ENCODE measurements at regions not wholly inside any gene's neighbourhood (a gene's known extent, or its start where the extent isn't known, plus 50 kb on each side); places are given as distances from the start of the nearest gene placed in this dataset.
"Not testable (repeated sequence)": the region's sequence is repeated elsewhere in the genome, so short reads cannot be mapped to it uniquely, and the experiment has no call there.

DNA sequence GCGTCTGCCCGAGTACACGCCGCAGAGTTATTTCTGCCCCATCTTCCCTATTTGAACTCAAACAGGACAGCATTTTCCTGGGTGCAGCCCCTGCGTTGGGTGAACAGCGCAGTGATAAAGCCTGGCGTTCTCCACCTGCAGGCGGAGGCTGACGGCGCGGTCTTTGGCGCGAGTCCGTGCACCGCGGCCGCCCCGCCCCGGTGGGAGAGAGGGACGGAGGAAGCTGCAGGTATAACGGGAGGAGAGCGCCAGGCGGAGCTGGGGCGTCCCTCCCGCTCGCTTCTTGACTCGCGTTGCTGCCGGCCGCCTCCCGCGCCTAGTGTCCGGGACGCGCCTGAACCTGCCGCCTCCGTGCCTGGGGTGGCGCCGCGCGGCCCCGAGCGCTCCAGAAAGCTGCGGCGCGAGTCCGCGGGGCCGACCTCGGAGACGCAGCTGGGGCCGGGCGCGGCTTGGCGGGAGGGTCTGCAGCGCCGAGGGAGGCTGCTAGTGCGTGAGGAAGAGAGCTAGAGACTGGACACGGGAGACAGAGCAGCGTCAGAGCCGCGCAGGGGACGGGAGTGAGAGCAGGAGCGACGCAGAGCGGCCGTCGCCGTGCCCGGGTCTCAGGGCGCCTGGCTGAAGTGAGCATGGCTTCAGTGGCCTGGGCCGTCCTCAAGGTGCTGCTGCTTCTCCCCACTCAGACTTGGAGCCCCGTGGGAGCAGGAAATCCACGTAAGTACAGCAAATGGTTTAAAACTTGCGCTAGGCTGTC, 140.7 kb downstream of the SPATA31A7 start:
- FAIRE-seq; H3K27ac ChIP-seq (ENCODE audit: insufficient read depth, low read depth, low read length); H3K9me3 ChIP-seq (replicated peaks; ENCODE audit: control insufficient read depth, insufficient read depth, low read length); H3K9me1 ChIP-seq (replicated peaks; ENCODE audit: control insufficient read depth, extremely low read depth, insufficient read depth, low read length); H3K79me2 ChIP-seq (ENCODE audit: control insufficient read depth, insufficient read depth, low read length); H2AFZ ChIP-seq (ENCODE audit: low read depth, low read length); H3K27me3 ChIP-seq (ENCODE audit: control insufficient read depth in 2 of 2, insufficient read depth in 2 of 2, low read length in 2 of 2); DNase-seq (ENCODE audit: low read depth, low spot score); intact Hi-C loops (cut with micrococcal nuclease); dilution Hi-C loops (cut with MboI; ENCODE audit: extremely low pct_ligation_motif_present, low sequenced_read_pairs); H3K9ac ChIP-seq (replicated peaks; ENCODE audit: extremely low read depth, insufficient read depth, low read length); H3K4me2 ChIP-seq (ENCODE audit: insufficient read depth, low read length); H3K36me3 ChIP-seq (ENCODE audit: control insufficient read depth in 2 of 2, extremely low read depth in 1 of 2, insufficient read depth in 2 of 2, low read length in 2 of 2); CTCF ChIA-PET; BruUV-seq (replicated peaks); H4K20me1 ChIP-seq (replicated peaks; ENCODE audit: control insufficient read depth, extremely low read depth, insufficient read depth, low read length); POLR2A ChIA-PET; H3K4me1 ChIP-seq (ENCODE audit: control insufficient read depth, extremely low read depth, insufficient read depth, low read length): not testable (repeated sequence)
- H3K4me3 ChIP-seq (replicated peaks in 1 of 3; ENCODE audit: insufficient read depth in 1 of 3, low read depth in 1 of 3, low read length in 3 of 3): peak overlapping the region in 1 of 3 experiments; percentile 39

DNA sequence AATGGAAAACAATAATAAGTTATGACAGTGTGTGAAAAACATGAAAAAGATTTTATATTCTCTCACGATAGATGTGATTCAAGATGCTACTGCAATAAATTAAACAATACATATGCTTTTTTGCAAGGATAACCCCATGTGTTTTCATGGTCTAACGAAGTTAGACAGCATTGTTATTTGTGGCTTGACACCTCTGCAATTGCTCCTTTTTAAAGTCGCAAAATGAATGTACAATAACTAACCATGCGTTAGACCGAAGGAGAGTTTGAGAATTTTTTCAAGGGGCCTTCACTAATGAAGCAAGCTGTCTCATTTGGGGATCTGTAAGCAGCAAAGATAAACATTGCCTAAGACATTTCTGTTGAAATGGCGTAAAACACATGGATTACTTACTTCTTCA, 167.1 kb downstream of the SPATA31A7 start:
- H3K9me3 ChIP-seq (replicated peaks; ENCODE audit: control insufficient read depth, insufficient read depth, low read length); H3K36me3 ChIP-seq (ENCODE audit: control insufficient read depth in 2 of 2, extremely low read depth in 1 of 2, insufficient read depth in 2 of 2, low read length in 2 of 2); H3K4me1 ChIP-seq (ENCODE audit: control insufficient read depth, extremely low read depth, insufficient read depth, low read length); CTCF ChIA-PET; FAIRE-seq; dilution Hi-C loops (cut with MboI; ENCODE audit: extremely low pct_ligation_motif_present, low sequenced_read_pairs); H3K79me2 ChIP-seq (ENCODE audit: control insufficient read depth, insufficient read depth, low read length); H3K27me3 ChIP-seq (ENCODE audit: control insufficient read depth in 2 of 2, insufficient read depth in 2 of 2, low read length in 2 of 2); H3K4me3 ChIP-seq (replicated peaks in 1 of 3; ENCODE audit: insufficient read depth in 1 of 3, low read depth in 1 of 3, low read length in 3 of 3); H4K20me1 ChIP-seq (replicated peaks; ENCODE audit: control insufficient read depth, extremely low read depth, insufficient read depth, low read length); H3K4me2 ChIP-seq (ENCODE audit: insufficient read depth, low read length); H3K27ac ChIP-seq (ENCODE audit: insufficient read depth, low read depth, low read length); H3K9me1 ChIP-seq (replicated peaks; ENCODE audit: control insufficient read depth, extremely low read depth, insufficient read depth, low read length); H2AFZ ChIP-seq (ENCODE audit: low read depth, low read length); DNase-seq (ENCODE audit: low read depth, low spot score); POLR2A ChIA-PET; H3K9ac ChIP-seq (replicated peaks; ENCODE audit: extremely low read depth, insufficient read depth, low read length); intact Hi-C loops (cut with micrococcal nuclease); BruUV-seq (replicated peaks): not testable (repeated sequence)

DNA sequence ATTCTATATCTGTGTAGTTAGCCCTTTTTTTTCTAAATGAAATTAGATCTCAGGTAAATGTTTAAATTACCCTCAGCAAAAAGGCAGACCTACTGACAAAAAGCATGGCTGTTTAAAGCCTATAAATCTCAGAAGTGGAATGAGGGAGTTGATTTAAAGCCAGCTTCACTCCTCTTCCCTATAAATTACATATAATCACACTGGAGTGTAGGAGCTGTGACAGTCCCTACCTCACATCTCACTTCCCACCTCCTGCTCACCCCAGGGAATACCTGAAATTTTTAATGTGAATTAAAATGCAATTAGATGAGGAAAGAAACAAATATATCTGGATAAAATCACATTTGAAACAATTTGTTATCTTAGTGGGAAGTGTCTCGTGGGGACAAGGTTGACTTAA, 184.6 kb downstream of the SPATA31A7 start:
- H3K4me1 ChIP-seq (ENCODE audit: control insufficient read depth, extremely low read depth, insufficient read depth, low read length); dilution Hi-C loops (cut with MboI; ENCODE audit: extremely low pct_ligation_motif_present, low sequenced_read_pairs); H3K79me2 ChIP-seq (ENCODE audit: control insufficient read depth, insufficient read depth, low read length); CTCF ChIA-PET; BruUV-seq (replicated peaks); H3K4me2 ChIP-seq (ENCODE audit: insufficient read depth, low read length); H3K9me1 ChIP-seq (replicated peaks; ENCODE audit: control insufficient read depth, extremely low read depth, insufficient read depth, low read length); H3K9me3 ChIP-seq (replicated peaks; ENCODE audit: control insufficient read depth, insufficient read depth, low read length); FAIRE-seq; H3K9ac ChIP-seq (replicated peaks; ENCODE audit: extremely low read depth, insufficient read depth, low read length); H3K36me3 ChIP-seq (ENCODE audit: control insufficient read depth in 2 of 2, extremely low read depth in 1 of 2, insufficient read depth in 2 of 2, low read length in 2 of 2); H3K4me3 ChIP-seq (replicated peaks in 1 of 3; ENCODE audit: insufficient read depth in 1 of 3, low read depth in 1 of 3, low read length in 3 of 3); DNase-seq (ENCODE audit: low read depth, low spot score); POLR2A ChIA-PET; intact Hi-C loops (cut with micrococcal nuclease); H3K27me3 ChIP-seq (ENCODE audit: control insufficient read depth in 2 of 2, insufficient read depth in 2 of 2, low read length in 2 of 2); H3K27ac ChIP-seq (ENCODE audit: insufficient read depth, low read depth, low read length); H4K20me1 ChIP-seq (replicated peaks; ENCODE audit: control insufficient read depth, extremely low read depth, insufficient read depth, low read length); H2AFZ ChIP-seq (ENCODE audit: low read depth, low read length): not testable (repeated sequence)

DNA sequence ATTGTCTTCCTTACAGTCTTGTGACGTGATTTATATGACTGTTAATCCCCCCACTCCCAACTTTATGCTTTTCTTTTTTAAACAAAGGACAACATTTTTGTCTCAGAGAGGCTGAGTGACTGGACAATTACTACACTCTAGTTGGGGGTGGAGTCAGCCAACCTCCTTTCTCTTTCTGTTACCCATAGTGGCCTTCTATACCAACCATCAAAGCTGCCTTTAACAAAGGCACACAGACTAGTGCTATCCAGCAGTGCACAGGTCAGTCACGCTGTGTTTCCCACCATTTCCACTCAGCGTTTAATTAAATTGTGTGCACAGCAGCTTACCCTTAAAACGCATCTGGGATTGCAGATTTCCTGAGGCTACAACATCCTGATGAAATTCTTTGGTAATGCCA, 186.3 kb downstream of the SPATA31A7 start:
- POLR2A ChIA-PET; CTCF ChIA-PET; dilution Hi-C loops (cut with MboI; ENCODE audit: extremely low pct_ligation_motif_present, low sequenced_read_pairs): not testable (repeated sequence)

More for the DNA sequence above, 186.3 kb downstream of the SPATA31A7 start:
- FAIRE-seq; BruUV-seq (replicated peaks); H3K9me1 ChIP-seq (replicated peaks; ENCODE audit: control insufficient read depth, extremely low read depth, insufficient read depth, low read length); H3K4me1 ChIP-seq (ENCODE audit: control insufficient read depth, extremely low read depth, insufficient read depth, low read length); DNase-seq (ENCODE audit: low read depth, low spot score); H3K27me3 ChIP-seq (ENCODE audit: control insufficient read depth in 2 of 2, insufficient read depth in 2 of 2, low read length in 2 of 2); H3K36me3 ChIP-seq (ENCODE audit: control insufficient read depth in 2 of 2, extremely low read depth in 1 of 2, insufficient read depth in 2 of 2, low read length in 2 of 2); H3K9ac ChIP-seq (replicated peaks; ENCODE audit: extremely low read depth, insufficient read depth, low read length); H3K79me2 ChIP-seq (ENCODE audit: control insufficient read depth, insufficient read depth, low read length); H4K20me1 ChIP-seq (replicated peaks; ENCODE audit: control insufficient read depth, extremely low read depth, insufficient read depth, low read length); H2AFZ ChIP-seq (ENCODE audit: low read depth, low read length); intact Hi-C loops (cut with micrococcal nuclease); H3K4me3 ChIP-seq (replicated peaks in 1 of 3; ENCODE audit: insufficient read depth in 1 of 3, low read depth in 1 of 3, low read length in 3 of 3); H3K27ac ChIP-seq (ENCODE audit: insufficient read depth, low read depth, low read length); H3K9me3 ChIP-seq (replicated peaks; ENCODE audit: control insufficient read depth, insufficient read depth, low read length); H3K4me2 ChIP-seq (ENCODE audit: insufficient read depth, low read length): not testable (repeated sequence)
